Glomerular visceral epithelial cell (primary cell): ENCODE measurements at regions not wholly inside any gene's neighbourhood (a gene's known extent, or its start where the extent isn't known, plus 50 kb on each side); places are given as distances from the start of the nearest gene placed in this dataset.
A peak's percentile ranks its signal among the peaks of the same experiment; 100 is the strongest.
"Not testable (repeated sequence)": the region's sequence is repeated elsewhere in the genome, so short reads cannot be mapped to it uniquely, and the experiment has no call there.

Experiments used
- DNase-seq: peaks from one replicate; pipeline ENCODE4 v3.0.0-alpha.2; 2016; ENCODE audit errors: extremely low spot score

DNA sequence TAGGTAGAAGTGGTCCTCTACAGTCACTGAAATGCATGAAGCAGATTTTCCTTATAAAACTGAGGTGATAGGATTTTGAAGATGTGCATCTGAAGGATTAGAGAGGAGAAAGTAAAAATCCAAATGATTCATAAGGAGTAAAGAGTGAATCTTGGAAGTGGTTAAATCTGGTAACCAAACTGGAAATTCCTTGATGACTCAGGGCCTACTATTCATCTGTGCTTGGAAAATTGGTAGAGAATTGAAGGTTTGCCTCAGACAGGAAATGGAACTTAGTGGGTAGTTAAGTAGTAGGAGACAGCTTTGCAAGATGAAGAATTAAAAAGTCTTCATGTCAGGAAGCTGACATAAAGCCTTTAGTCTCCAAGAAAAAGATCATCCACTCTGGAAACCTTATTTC, 368.9 kb upstream of the CTSO start:
- peak; percentile 82 for DNase-seq

- peak; percentile 80 for DNase-seq
Observed at GRCh38 chr4:156321203-156321602, 367.5 kb upstream of the CTSO start.

- DNase-seq = no peak
Observed at GRCh38 chr4:156313497-156313896, 359.8 kb upstream of the CTSO start.

- peak; percentile 30 for DNase-seq
Observed at GRCh38 chr4:156312261-156312847, 358.7 kb upstream of the CTSO start.

GRCh38 chr4:156309031-156309430, 355.4 kb upstream of the CTSO start:
- no peak for DNase-seq

- DNase-seq = no peak
Observed at GRCh38 chr4:156303708-156304107, 350.0 kb upstream of the CTSO start.

GRCh38 chr4:156298230-156298629, 344.6 kb upstream of the CTSO start:
- DNase-seq = peak; percentile 92

DNA sequence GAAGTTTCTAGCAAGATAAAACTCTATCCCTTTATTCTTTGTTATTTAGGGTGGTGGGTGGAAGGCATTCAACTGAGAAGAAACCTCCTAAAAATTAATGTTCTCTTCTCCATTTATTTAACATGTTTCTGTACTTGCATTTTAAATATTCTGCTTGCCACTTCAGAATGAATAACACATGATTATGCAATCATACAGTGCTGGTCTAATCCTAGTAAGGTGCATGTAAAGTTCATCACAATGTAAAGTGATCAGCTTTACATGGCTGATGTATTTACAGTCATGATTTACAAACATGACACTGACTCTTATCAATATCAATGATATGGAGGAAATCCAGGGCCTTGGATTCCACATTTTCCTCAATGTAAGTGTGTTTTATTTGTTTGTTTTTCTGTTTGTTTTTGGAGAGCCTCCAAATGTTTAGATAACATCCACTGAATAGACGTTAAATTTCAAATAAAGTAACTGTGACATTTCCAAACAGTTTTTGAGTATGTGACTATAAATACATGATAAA, 342.1 kb upstream of the CTSO start:
- DNase-seq = no peak

- peak; percentile 90 for DNase-seq
Observed at GRCh38 chr4:156294577-156294976, 340.9 kb upstream of the CTSO start.

- DNase-seq = peak; percentile 78
Observed at GRCh38 chr4:156293657-156294297, 340.1 kb upstream of the CTSO start.

GRCh38 chr4:156291317-156291716, 337.7 kb upstream of the CTSO start:
- peak; percentile 24 for DNase-seq

GRCh38 chr4:156290811-156291210, 337.1 kb upstream of the CTSO start:
- no peak for DNase-seq

GRCh38 chr4:156290026-156290425, 336.4 kb upstream of the CTSO start:
- DNase-seq = not testable (repeated sequence)

GRCh38 chr4:156280686-156281085, 327.0 kb upstream of the CTSO start:
- no peak for DNase-seq

- DNase-seq = no peak
Observed at GRCh38 chr4:156265407-156265806, 311.7 kb upstream of the CTSO start.

- no peak for DNase-seq
Observed at GRCh38 chr4:156261230-156261629, 307.6 kb upstream of the CTSO start.

DNA sequence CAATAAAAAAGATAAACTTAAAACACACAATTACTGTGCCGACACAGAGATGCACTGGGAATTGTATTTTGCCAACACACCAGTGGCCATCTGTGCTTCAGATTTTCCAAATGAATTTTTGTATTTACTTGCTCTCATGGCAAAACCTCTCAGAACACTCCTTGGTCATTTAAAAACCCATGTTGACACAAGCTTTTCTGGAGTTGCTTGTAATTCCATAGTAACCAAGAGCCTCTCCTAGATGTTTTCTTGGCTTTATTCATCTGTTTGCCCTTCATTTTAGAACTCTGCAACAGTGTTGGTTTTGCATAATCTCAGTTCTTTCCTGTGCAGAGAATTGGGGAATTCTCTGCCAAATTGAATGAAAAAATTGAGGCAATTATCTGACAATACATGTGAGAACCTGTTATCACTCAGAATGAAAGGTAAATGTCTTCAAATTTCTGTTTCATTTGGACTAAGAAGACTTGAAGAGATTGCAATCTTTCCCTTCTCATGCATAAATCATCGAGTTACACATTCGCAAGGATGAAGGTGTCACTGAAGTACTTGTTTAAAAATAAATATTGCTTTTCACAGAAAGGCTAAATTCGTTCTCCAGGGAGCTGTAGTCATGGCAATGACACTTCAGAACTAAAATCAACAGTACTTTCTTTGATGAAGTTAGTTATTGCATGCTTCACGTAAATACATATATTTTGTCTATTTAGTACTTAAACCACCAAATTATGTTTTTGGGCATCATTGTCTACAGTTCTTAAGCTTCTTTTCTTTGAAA, 301.8 kb upstream of the CTSO start:
- DNase-seq = no peak

DNA sequence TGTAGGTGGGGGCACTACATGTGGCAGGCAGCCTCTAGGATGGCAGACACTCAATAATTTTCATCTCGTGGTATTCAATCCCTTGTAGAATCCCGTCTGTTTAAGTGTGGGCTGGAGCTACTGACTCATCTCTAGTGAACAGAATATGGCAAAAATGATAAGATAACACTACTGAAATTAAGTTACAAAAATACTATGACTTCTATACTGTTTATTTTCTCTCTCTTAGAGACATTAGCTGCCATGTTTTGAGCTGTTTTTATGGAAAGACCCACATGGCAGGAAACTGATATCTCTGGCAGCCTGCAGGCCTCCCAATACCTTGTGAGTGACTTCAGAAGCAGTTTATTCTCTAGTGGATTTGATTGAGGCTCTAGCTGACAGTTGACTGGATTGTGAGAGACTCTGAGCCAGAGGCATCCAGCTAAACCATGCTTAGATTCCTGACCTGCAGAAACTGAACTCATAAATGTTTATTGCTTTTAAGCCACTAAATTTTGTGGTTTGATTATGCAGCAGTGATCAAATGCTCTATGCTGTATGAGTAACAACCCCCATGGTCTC, 298.8 kb upstream of the CTSO start:
- no peak for DNase-seq

GRCh38 chr4:156251373-156252065, 297.9 kb upstream of the CTSO start:
- DNase-seq = no peak

GRCh38 chr4:156248917-156249316, 295.3 kb upstream of the CTSO start:
- no peak for DNase-seq

DNA sequence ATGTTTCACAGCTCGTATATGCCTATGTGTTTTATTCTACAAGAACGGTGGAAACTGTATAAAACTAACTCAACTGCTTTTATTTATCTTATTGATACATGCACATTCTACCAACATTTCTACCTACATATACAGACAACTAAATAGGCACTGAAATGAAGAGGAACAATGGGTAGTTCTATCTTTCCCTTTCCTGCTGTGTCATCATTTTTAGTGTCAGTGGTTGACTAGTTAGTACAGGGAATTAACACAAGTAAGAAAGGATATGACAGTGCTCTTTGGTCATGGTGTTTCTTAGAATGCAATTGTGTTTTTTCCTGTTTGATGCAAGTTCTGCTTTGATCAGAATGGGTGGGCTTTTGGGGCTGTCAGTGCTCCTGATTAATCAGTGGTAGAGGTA, 293.8 kb upstream of the CTSO start:
- no peak for DNase-seq

DNA sequence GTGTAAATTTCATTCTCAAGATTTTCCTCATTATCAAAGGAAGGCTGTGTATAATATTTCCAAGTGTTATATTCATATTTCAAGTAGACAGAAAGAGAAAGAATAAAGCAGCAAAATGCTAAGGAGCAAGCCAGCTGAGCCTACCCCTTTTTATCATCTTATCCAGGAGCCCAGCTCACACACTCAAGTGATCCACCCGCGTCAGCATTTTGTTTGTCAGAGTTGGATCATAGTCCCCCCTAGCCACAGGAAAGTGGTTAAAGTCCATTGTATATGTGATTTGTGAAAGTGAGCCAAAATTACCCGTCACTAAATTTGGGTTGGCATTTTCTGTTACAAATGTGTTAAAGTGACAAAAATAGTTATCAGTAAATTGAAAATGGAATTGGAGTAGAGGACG, 289.3 kb upstream of the CTSO start:
- no peak for DNase-seq
